PC-9 (cell line): ENCODE measurements at regions not wholly inside any gene's neighbourhood (a gene's known extent, or its start where the extent isn't known, plus 50 kb on each side); places are given as distances from the start of the nearest gene placed in this dataset.

Source experiments
- BruUV-seq: library from RNA; stranded (reverse); fragments of 400-500 nt; replicated peaks from 2 replicates; lab custom pipeline; 2021; lab: Mats Ljungman, UMichigan
- CTCF ChIA-PET: fragments of 300-600 bp; sonication (Branson Sonifier 250); formaldehyde crosslinking; loops from one replicate; lab custom pipeline; 2022; ENCODE audit warnings: antibody characterized with exemption; lab: Charles Lee
- POLR2A ChIA-PET: fragments of 300-600 bp; sonication (Branson Sonifier 250); formaldehyde crosslinking; loops from one replicate; lab custom pipeline; 2022; ENCODE audit warnings: antibody characterized with exemption; ENCODE audit not compliant: unreplicated experiment; lab: Charles Lee
- DNase-seq, 2 experiments: peaks; one replicate each; pipeline versions ENCODE4 v3.0.0 to v3.0.0-alpha.2; 2015 to 2022; ENCODE audit warnings: mixed read lengths in 1 of 2
- H2AFZ ChIP-seq: fragments of 200-600 bp; sonication (generic); 2 replicates; pipeline ENCODE4 v1.8.1; 2017; ENCODE audit warnings: antibody characterized with exemption
- H3F3A ChIP-seq: fragments of 200-600 bp; sonication (generic); 2 replicates; pipeline ENCODE4 v1.8.1; 2017; ENCODE audit warnings: antibody characterized with exemption, mild to moderate bottlenecking, low read depth; ENCODE audit not compliant: insufficient read depth
- H3K27ac ChIP-seq: fragments of 200-600 bp; sonication (generic); 2 replicates; pipeline ENCODE4 v1.6.1; 2016; ENCODE audit warnings: mixed run types
- H3K27me3 ChIP-seq: fragments of 200-600 bp; sonication (generic); 2 replicates; pipeline ENCODE4 v1.6.1; 2016; ENCODE audit warnings: low read depth, mixed run types; ENCODE audit not compliant: insufficient read depth
- H3K36me3 ChIP-seq: fragments of 200-600 bp; sonication (generic); 2 replicates; pipeline ENCODE4 v1.6.1; 2016; ENCODE audit warnings: low read depth, mixed run types
- H3K4me1 ChIP-seq: fragments of 200-600 bp; sonication (generic); replicated peaks from 2 replicates; pipeline ENCODE4 v1.6.1; 2016; ENCODE audit warnings: mixed run types; ENCODE audit not compliant: insufficient read depth
- H3K4me2 ChIP-seq: fragments of 200-600 bp; sonication (generic); 2 replicates; pipeline ENCODE4 v1.6.1; 2017; ENCODE audit warnings: mixed run types
- H3K4me3 ChIP-seq: fragments of 200-600 bp; sonication (generic); 2 replicates; pipeline ENCODE4 v1.6.1; 2016; ENCODE audit warnings: mixed run types
- H3K79me2 ChIP-seq: fragments of 200-600 bp; sonication (generic); 2 replicates; pipeline ENCODE4 v1.6.1; 2017; ENCODE audit warnings: low read depth, mixed run types
- H3K9me2 ChIP-seq: fragments of 200-600 bp; sonication (generic); 2 replicates; pipeline ENCODE4 v1.8.1; 2017; ENCODE audit warnings: mild to moderate bottlenecking; ENCODE audit not compliant: insufficient read depth
- H3K9me3 ChIP-seq: fragments of 200-600 bp; sonication (generic); 2 replicates; pipeline ENCODE4 v1.8.1; 2016; ENCODE audit warnings: low read depth; ENCODE audit not compliant: insufficient read depth
- H4K20me1 ChIP-seq: fragments of 200-600 bp; sonication (generic); 2 replicates; pipeline ENCODE4 v1.8.1; 2017; ENCODE audit not compliant: insufficient read depth
- EZH2 ChIP-seq: fragments of 200-600 bp; sonication (generic); IDR thresholded peaks from 2 replicates; pipeline ENCODE4 v1.8.0; 2017; ENCODE audit warnings: antibody characterized with exemption, low read depth
- intact Hi-C: fragments of 100-400 bp; cut with micrococcal nuclease; formaldehyde crosslinking; loops from one replicate; pipeline ENCODE4 v1.10.0; 2022; ENCODE audit not compliant: unreplicated experiment
- TF ChIP-seq, protein P1 (sequence below): fragments of 200-600 bp; sonication (generic); conservative IDR thresholded peaks from 2 replicates; pipeline ENCODE4 v1.6.1; 2017; ENCODE audit warnings: mixed run types, antibody characterized with exemption, mild to moderate bottlenecking, moderate library complexity

DNA sequence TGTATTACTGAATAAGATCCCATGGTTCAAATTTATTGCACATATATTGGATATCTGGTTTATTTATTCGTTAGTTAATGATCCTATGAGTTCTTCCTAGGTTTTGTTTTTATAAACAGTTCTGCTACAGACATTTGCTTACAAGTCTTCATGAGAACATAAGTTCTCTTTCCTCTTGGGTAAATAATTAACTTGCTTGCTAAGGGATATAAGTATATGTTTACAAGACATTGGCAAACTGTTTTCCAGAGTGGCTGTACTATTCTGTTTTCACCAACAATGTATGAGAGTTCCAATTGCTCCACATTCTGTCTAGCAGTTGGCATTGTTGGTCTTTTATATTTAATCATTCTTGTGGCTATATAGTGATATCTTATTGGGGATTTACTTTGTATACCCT lies 341.8 kb upstream of the GBE1 start:
- H3K4me1 ChIP-seq: no peaks in the 10 kb centered on the region
- H3K79me2 ChIP-seq: no peaks in the 10 kb centered on the region
- intact Hi-C loops: no loop called here
- ChIA-PET CTCF (no interaction called here), POLR2A (no interaction called here)
- no peaks in the 10 kb centered on the region for H3K27me3 ChIP-seq
- H3K4me2 ChIP-seq: 0 out of 2 replicates have a peak overlapping the region, but pooled peaks have one; percentile 9
- no peak overlapping the region for H2AFZ ChIP-seq
- no peaks in the 10 kb centered on the region for H3F3A ChIP-seq
- 0 out of 2 replicates have a peak, but pooled peaks cover 4% of the 10 kb centered on the region for H3K9me2 ChIP-seq
- TF ChIP-seq, protein P1, sequence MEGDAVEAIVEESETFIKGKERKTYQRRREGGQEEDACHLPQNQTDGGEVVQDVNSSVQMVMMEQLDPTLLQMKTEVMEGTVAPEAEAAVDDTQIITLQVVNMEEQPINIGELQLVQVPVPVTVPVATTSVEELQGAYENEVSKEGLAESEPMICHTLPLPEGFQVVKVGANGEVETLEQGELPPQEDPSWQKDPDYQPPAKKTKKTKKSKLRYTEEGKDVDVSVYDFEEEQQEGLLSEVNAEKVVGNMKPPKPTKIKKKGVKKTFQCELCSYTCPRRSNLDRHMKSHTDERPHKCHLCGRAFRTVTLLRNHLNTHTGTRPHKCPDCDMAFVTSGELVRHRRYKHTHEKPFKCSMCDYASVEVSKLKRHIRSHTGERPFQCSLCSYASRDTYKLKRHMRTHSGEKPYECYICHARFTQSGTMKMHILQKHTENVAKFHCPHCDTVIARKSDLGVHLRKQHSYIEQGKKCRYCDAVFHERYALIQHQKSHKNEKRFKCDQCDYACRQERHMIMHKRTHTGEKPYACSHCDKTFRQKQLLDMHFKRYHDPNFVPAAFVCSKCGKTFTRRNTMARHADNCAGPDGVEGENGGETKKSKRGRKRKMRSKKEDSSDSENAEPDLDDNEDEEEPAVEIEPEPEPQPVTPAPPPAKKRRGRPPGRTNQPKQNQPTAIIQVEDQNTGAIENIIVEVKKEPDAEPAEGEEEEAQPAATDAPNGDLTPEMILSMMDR: no peak
- no peak for TF ChIP-seq EZH2
- H3K27ac ChIP-seq: no peak overlapping the region
- no TSS peak for BruUV-seq
- DNase-seq: no peak
- H3K36me3 ChIP-seq: no peaks in the 10 kb centered on the region
- H4K20me1 ChIP-seq: no peaks in the 10 kb centered on the region
- H3K9me3 ChIP-seq: no peaks in the 10 kb centered on the region; the same call in 1 of the 2 replicates
- H3K4me3 ChIP-seq: no peak overlapping the region

DNA sequence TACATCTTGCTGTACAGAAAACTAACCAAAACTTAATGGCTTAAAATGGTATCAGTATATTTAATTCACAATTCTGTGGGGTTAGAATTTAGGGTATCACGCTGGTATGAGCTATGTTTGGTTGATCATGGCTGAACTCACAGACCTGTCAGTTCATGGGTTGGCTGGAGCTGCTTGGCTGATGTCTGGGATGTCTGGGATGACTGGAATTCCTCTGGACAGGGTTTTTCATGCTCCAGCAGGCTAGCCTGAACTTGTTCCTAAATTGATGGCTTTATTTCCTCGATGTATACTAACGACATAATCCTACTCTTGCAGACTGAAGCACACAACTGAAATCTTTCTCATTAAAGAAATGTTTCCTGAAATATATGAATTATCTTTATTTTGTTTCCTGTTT lies 338.9 kb upstream of the GBE1 start:
- H3K27ac ChIP-seq: no peak overlapping the region
- ChIA-PET CTCF (no interaction called here), POLR2A (no interaction called here)
- no peaks in the 10 kb centered on the region; the same call in 1 of the 2 replicates for H3K9me3 ChIP-seq
- no peaks in the 10 kb centered on the region for H3F3A ChIP-seq
- no peak for TF ChIP-seq EZH2
- TF ChIP-seq, protein P1: no peak
- no peak overlapping the region for H3K4me2 ChIP-seq
- intact Hi-C loops: no loop called here
- no peak for DNase-seq
- H3K36me3 ChIP-seq: no peaks in the 10 kb centered on the region
- H3K4me3 ChIP-seq: no peak overlapping the region
- no peaks in the 10 kb centered on the region for H3K4me1 ChIP-seq
- no peaks in the 10 kb centered on the region for H4K20me1 ChIP-seq
- no peaks in the 10 kb centered on the region for H3K27me3 ChIP-seq
- BruUV-seq: no TSS peak
- 0 out of 2 replicates have a peak, but pooled peaks cover 5% of the 10 kb centered on the region for H3K9me2 ChIP-seq
- H2AFZ ChIP-seq: no peak overlapping the region
- no peaks in the 10 kb centered on the region for H3K79me2 ChIP-seq

DNA sequence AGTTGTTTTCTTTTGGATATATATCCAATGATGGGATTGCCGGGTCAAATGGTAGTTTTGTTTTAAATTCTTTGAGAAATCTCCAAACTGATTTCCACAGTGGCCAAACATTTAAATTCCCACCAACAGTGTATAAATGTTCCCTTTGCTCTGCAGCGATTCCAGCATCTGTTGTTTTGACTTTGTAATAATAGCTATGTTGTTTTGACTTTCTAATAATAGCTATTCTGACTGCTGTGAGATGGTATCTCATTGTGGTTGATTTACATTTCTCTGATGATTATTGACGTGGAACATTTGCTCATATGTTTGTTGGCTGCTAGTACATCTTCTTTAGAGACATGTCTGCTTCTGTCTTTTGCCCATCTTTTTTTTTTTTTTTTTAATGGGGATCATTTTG lies 332.2 kb upstream of the GBE1 start:
- Histone ChIP-seq H3K9me3 (no peaks in the 10 kb centered on the region; the same call in 1 of the 2 replicates), H3K4me1 (no peaks in the 10 kb centered on the region), H3K27me3 (no peaks in the 10 kb centered on the region), H3K36me3 (no peaks in the 10 kb centered on the region), H3K4me3 (no peak overlapping the region), H2AFZ (no peak overlapping the region), H3K79me2 (no peaks in the 10 kb centered on the region), H3K9me2 (0 out of 2 replicates have a peak, but pooled peaks cover 5% of the 10 kb centered on the region), H4K20me1 (no peaks in the 10 kb centered on the region), H3F3A (no peaks in the 10 kb centered on the region), H3K27ac (no peak overlapping the region), H3K4me2 (no peak overlapping the region)
- BruUV-seq: no TSS peak
- POLR2A ChIA-PET: no interaction called here
- no peak for DNase-seq
- CTCF ChIA-PET: no interaction called here
- TF ChIP-seq, protein P1: no peak
- intact Hi-C loops: no loop called here
